Daoy (cell line): ENCODE measurements at regions not wholly inside any gene's neighbourhood (a gene's known extent, or its start where the extent isn't known, plus 50 kb on each side); places are given as distances from the start of the nearest gene placed in this dataset.
"Not testable (repeated sequence)": the region's sequence is repeated elsewhere in the genome, so short reads cannot be mapped to it uniquely, and the experiment has no call there.

Experiments
- DNase-seq: peaks from one replicate; pipeline ENCODE4 v3.0.0-alpha.2; 2015; ENCODE audit warnings: low read depth

- not testable (repeated sequence) for DNase-seq
Measured at GRCh38 chr2:89148256-89148655, 456.8 kb downstream of the RPIA start.

GRCh38 chr2:89151699-89152098 is 460.2 kb downstream of the RPIA start:
- DNase-seq = not testable (repeated sequence)

GRCh38 chr2:89152501-89152900 is 461.0 kb downstream of the RPIA start:
- DNase-seq = not testable (repeated sequence)

- not testable (repeated sequence) for DNase-seq
Measured at GRCh38 chr2:89153210-89153609, 461.7 kb downstream of the RPIA start.

GRCh38 chr2:89154247-89154682 is 462.8 kb downstream of the RPIA start:
- not testable (repeated sequence) for DNase-seq

- DNase-seq = not testable (repeated sequence)
Measured at GRCh38 chr2:89160306-89160705, 468.8 kb downstream of the RPIA start.

- not testable (repeated sequence) for DNase-seq
Measured at GRCh38 chr2:89161626-89162025, 470.2 kb downstream of the RPIA start.

- peak; percentile 21 for DNase-seq
Measured at GRCh38 chr2:89170506-89171173, 479.2 kb downstream of the RPIA start.

- DNase-seq = not testable (repeated sequence)
Measured at GRCh38 chr2:89171174-89171519, 479.7 kb downstream of the RPIA start.

GRCh38 chr2:89177004-89177403 is 485.5 kb downstream of the RPIA start:
- not testable (repeated sequence) for DNase-seq

- DNase-seq = not testable (repeated sequence)
Measured at GRCh38 chr2:89182221-89182620, 490.7 kb downstream of the RPIA start.

- DNase-seq = not testable (repeated sequence)
Measured at GRCh38 chr2:89184746-89185145, 493.3 kb downstream of the RPIA start.

- DNase-seq = not testable (repeated sequence)
Measured at GRCh38 chr2:89195636-89196251, 504.3 kb downstream of the RPIA start.

- not testable (repeated sequence) for DNase-seq
Measured at GRCh38 chr2:89196719-89197118, 505.2 kb downstream of the RPIA start.

GRCh38 chr2:89198026-89198425 is 506.6 kb downstream of the RPIA start:
- DNase-seq = not testable (repeated sequence)

GRCh38 chr2:89199453-89200246 is 508.2 kb downstream of the RPIA start:
- DNase-seq = not testable (repeated sequence)

GRCh38 chr2:89200247-89200527 is 508.7 kb downstream of the RPIA start:
- not testable (repeated sequence) for DNase-seq

GRCh38 chr2:89202518-89202917 is 511.0 kb downstream of the RPIA start:
- not testable (repeated sequence) for DNase-seq

- DNase-seq = peak; percentile 51
Measured at GRCh38 chr2:89205153-89205552, 513.7 kb downstream of the RPIA start.

GRCh38 chr2:89208144-89208932 is 516.9 kb downstream of the RPIA start:
- peak; percentile 85 for DNase-seq

- not testable (repeated sequence) for DNase-seq
Measured at GRCh38 chr2:89213151-89213550, 521.7 kb downstream of the RPIA start.

GRCh38 chr2:89213811-89214210 is 522.3 kb downstream of the RPIA start:
- not testable (repeated sequence) for DNase-seq
